ENCODE measurements at regions not wholly inside any gene's neighbourhood (a gene's known extent, or its start where the extent isn't known, plus 50 kb on each side); places are given as distances from the start of the nearest gene placed in this dataset.

- CTCF ChIA-PET (ENCODE audit: partially characterized antibody) = interaction anchor here (0.5 to 1.6 kb wide), 5 partner anchors 12 to 690 kb away, joined by 3 to 5 read pairs (median 3); no protein-coding TSS in a partner anchor
- Histone ChIP-seq H2BK20ac (ENCODE audit: low read length) (no peak overlapping the region), H2BK5ac (ENCODE audit: low read depth, low read length) (no peak overlapping the region), H3K79me2 (ENCODE audit: control insufficient read depth in 1 of 2, insufficient read depth in 2 of 2, low read length in 2 of 2) (no peaks in the 10 kb centered on the region), H3K27ac (ENCODE audit: low read depth, low read length) (no peak overlapping the region), H3K9ac (replicated peaks in 1 of 4; ENCODE audit: extremely low read depth in 1 of 4, low read depth in 3 of 4, low read length in 3 of 4) (no peak overlapping the region), H3K27me3 (replicated peaks in 1 of 4; ENCODE audit: control insufficient read depth in 3 of 4, extremely low read depth in 1 of 4, insufficient read depth in 3 of 4, low read length in 3 of 4) (peaks cover 0 to 2% (median 0%) of the 10 kb centered on the region in 4 experiments; a peak in 1 of 7 replicates), H2BK120ac (replicated peaks; ENCODE audit: low read depth, low read length) (no peak overlapping the region), H4K5ac (ENCODE audit: insufficient read length, low read depth, low read length) (no peak overlapping the region), H3K4me2 (ENCODE audit: insufficient read depth in 1 of 2, low read depth in 2 of 2, low read length in 2 of 2) (0 out of 4 replicates have a peak overlapping the region, but pooled peaks of 1 of the 2 experiments have one; percentile 16), H2BK12ac (ENCODE audit: low read depth, low read length) (no peak overlapping the region), H3K18ac (ENCODE audit: extremely low read depth, low read length) (no peak overlapping the region), H4K20me1 (replicated peaks in 1 of 2; ENCODE audit: control insufficient read depth in 1 of 2, insufficient read depth in 2 of 2, low read length in 2 of 2) (no peaks in the 10 kb centered on the region), H3K9me3 (ENCODE audit: insufficient read depth in 2 of 2, low read depth in 1 of 2, low read length in 1 of 2) (no peaks in the 10 kb centered on the region), H2AFZ (ENCODE audit: low read length) (no peak overlapping the region), H3K4ac (replicated peaks; ENCODE audit: insufficient read length, low read depth, low read length) (no peak overlapping the region), H3K56ac (replicated peaks; ENCODE audit: insufficient read length, low read depth, low read length) (no peak overlapping the region), H3K4me1 (replicated peaks in 1 of 4; ENCODE audit: control insufficient read depth in 3 of 4, insufficient read depth in 4 of 4, low read length in 3 of 4) (peaks cover 3 to 6% (median 5%) of the 10 kb centered on the region in 4 experiments; a peak in 4 of 7 replicates), H3K14ac (ENCODE audit: insufficient read length) (no peak overlapping the region), H2BK15ac (ENCODE audit: low read length) (no peak overlapping the region), H3K23me2 (ENCODE audit: low read depth, low read length) (0 out of 2 replicates have a peak, but pooled peaks cover 2% of the 10 kb centered on the region), H4K91ac (replicated peaks; ENCODE audit: insufficient read length, low read length) (no peak overlapping the region), H3K23ac (ENCODE audit: insufficient read length) (no peak overlapping the region), H3K36me3 (ENCODE audit: control insufficient read depth in 2 of 4, insufficient read depth in 4 of 4, low read length in 3 of 4) (no peaks in the 10 kb centered on the region), H3K79me1 (ENCODE audit: low read depth, low read length) (no peaks in the 10 kb centered on the region), H3K4me3 (ENCODE audit: extremely low read depth in 1 of 4, insufficient read depth in 2 of 4, low read depth in 3 of 4, low read length in 4 of 4) (no peak overlapping the region), H2AK5ac (ENCODE audit: low read depth, low read length) (no peak overlapping the region), H4K8ac (ENCODE audit: extremely low read depth, insufficient read depth, low read length) (no peak overlapping the region)
- TF ChIP-seq SIRT6 (IDR thresholded peaks at IDR 0.05; ENCODE audit: low read length) (no peak), SIX5 (IDR thresholded peaks at IDR 0.05; ENCODE audit: low read depth, low read length) (no peak), FOSL1 (IDR thresholded peaks at IDR 0.05; ENCODE audit: insufficient read depth, low read depth, low read length) (no peak), EGR1 (IDR thresholded peaks at IDR 0.05; ENCODE audit: borderline replicate concordance, low read depth, low read length) (no peak), JUN (IDR thresholded peaks at IDR 0.05; ENCODE audit: low read depth, low read length) (no peak), BCL11A (IDR thresholded peaks at IDR 0.05; ENCODE audit: low read depth in 2 of 2, low read length in 2 of 2) (no peak), TBP (IDR thresholded peaks at IDR 0.05; ENCODE audit: low read depth, low read length) (no peak), TAF1 (IDR thresholded peaks at IDR 0.05; ENCODE audit: low read depth, low read length) (no peak), HDAC6 (IDR thresholded peaks at IDR 0.05; ENCODE audit: low read depth, low read length) (no peak), RFX5 (IDR thresholded peaks at IDR 0.05; ENCODE audit: borderline replicate concordance, low read depth, low read length) (no peak), CTBP2 (IDR thresholded peaks at IDR 0.05; ENCODE audit: borderline replicate concordance, insufficient read depth, insufficient read length, low read length) (no peak)
- FAIRE-seq (no peak), DNase-seq (ENCODE audit: low read depth in 1 of 2, low spot score in 2 of 2) (no peak)
- 87% methylated on average over 2 of the region's 2 CpGs; no CpG with 5 or more reads in 1 of the 2 experiments for WGBS, 2 experiments (ENCODE audit: extremely low coverage in 1 of 2, insufficient coverage in 1 of 2, insufficient read length in 1 of 2, insufficient replicate concordance in 2 of 2, low coverage in 1 of 2, low lambda C conversion rate in 2 of 2, missing lambda C conversion rate in 1 of 2)
- POLR2A ChIA-PET (ENCODE audit: partially characterized antibody) = interaction anchor here (1.2 kb wide), 1 partner anchor 11 kb away, joined by 3 read pairs; no protein-coding TSS in a partner anchor
Measured at GRCh38 chr2:60095202-60095815, 458.1 kb downstream of the BCL11A start.
